Neural progenitor cell (in vitro differentiated cells): ENCODE measurements at regions not wholly inside any gene's neighbourhood (a gene's known extent, or its start where the extent isn't known, plus 50 kb on each side); places are given as distances from the start of the nearest gene placed in this dataset.
"Not testable (repeated sequence)": the region's sequence is repeated elsewhere in the genome, so short reads cannot be mapped to it uniquely, and the experiment has no call there.

Experiments
- DNase-seq: peaks from one replicate; pipeline ENCODE4 v3.0.0-alpha.2; 2016; ENCODE audit warnings: low spot score
- H2AFZ ChIP-seq: fragments of 200-600 bp; sonication (generic); replicated peaks from 2 replicates; pipeline ENCODE4 v1.6.1; 2016; ENCODE audit warnings: antibody characterized with exemption
- H3F3A ChIP-seq: fragments of 200-600 bp; sonication (generic); 2 replicates; pipeline ENCODE4 v1.6.1; 2016; ENCODE audit warnings: antibody characterized with exemption, low read depth
- H3K27ac ChIP-seq: fragments of 200-600 bp; sonication (generic); 2 replicates; pipeline ENCODE4 v1.5.1; 2016; ENCODE audit warnings: mild to moderate bottlenecking
- H3K27me3 ChIP-seq: fragments of 200-600 bp; sonication (generic); 2 replicates; pipeline ENCODE4 v1.6.1; 2016; ENCODE audit warnings: mild to moderate bottlenecking, moderate library complexity
- H3K36me3 ChIP-seq: fragments of 200-600 bp; sonication (generic); 2 replicates; pipeline ENCODE4 v1.5.1; 2016
- H3K4me1 ChIP-seq: fragments of 200-600 bp; sonication (generic); 2 replicates; pipeline ENCODE4 v1.6.1; 2016; ENCODE audit warnings: mixed run types
- H3K4me2 ChIP-seq: fragments of 200-600 bp; sonication (generic); 2 replicates; pipeline ENCODE4 v1.6.1; 2016
- H3K4me3 ChIP-seq: fragments of 200-600 bp; sonication (generic); 2 replicates; pipeline ENCODE4 v1.5.1; 2016
- H3K79me2 ChIP-seq: fragments of 200-600 bp; sonication (generic); 2 replicates; pipeline ENCODE4 v1.6.1; 2016; ENCODE audit warnings: low read depth
- H3K9ac ChIP-seq: fragments of 200-600 bp; sonication (generic); 2 replicates; pipeline ENCODE4 v1.6.1; 2016
- H3K9me3 ChIP-seq: fragments of 200-600 bp; sonication (generic); 2 replicates; pipeline ENCODE4 v1.5.1; 2016; ENCODE audit warnings: low read depth
- H4K20me1 ChIP-seq: fragments of 200-600 bp; sonication (generic); 2 replicates; pipeline ENCODE4 v1.6.1; 2016; ENCODE audit warnings: low read depth
- H3K27ac Mint-ChIP-seq: 3 replicates; pipeline ENCODE4 v1.8.0; 2021; ENCODE audit warnings: mixed read lengths
- H3K27me3 Mint-ChIP-seq: 2 replicates; pipeline ENCODE4 v1.8.0; 2022; ENCODE audit warnings: low read depth, mild to moderate bottlenecking, inconsistent platforms, moderate library complexity, mixed read lengths; ENCODE audit not compliant: insufficient read depth
- H3K36me3 Mint-ChIP-seq: 3 replicates; pipeline ENCODE4 v1.8.0; 2021; ENCODE audit warnings: mixed read lengths
- H3K4me1 Mint-ChIP-seq: 3 replicates; pipeline ENCODE4 v1.8.0; 2021; ENCODE audit warnings: mixed read lengths
- H3K4me3 Mint-ChIP-seq: 3 replicates; pipeline ENCODE4 v1.8.0; 2021; ENCODE audit warnings: mild to moderate bottlenecking, moderate library complexity, mixed read lengths
- H3K9me3 Mint-ChIP-seq: 3 replicates; pipeline ENCODE4 v1.8.0; 2020; ENCODE audit warnings: mixed read lengths
- CTCF ChIP-seq: fragments of 200-600 bp; sonication (generic); IDR thresholded peaks from 2 replicates; pipeline ENCODE4 v1.5.1; 2017; ENCODE audit warnings: antibody characterized with exemption, mild to moderate bottlenecking
- EZH2 ChIP-seq: fragments of 200-600 bp; sonication (generic); IDR thresholded peaks from 2 replicates; pipeline ENCODE4 v1.6.1; 2017; ENCODE audit warnings: antibody characterized with exemption, mild to moderate bottlenecking, moderate library complexity
- EZH2phosphoT487 ChIP-seq: fragments of 200-600 bp; sonication (generic); IDR thresholded peaks from 2 replicates; pipeline ENCODE4 v1.6.1; 2017; ENCODE audit warnings: antibody characterized with exemption

GRCh38 chr5:102154791-102155605, 141.1 kb downstream of the SLCO4C1 start:
- not testable (repeated sequence) for H3K9me3 Mint-ChIP-seq, H3K9me3 ChIP-seq, H3K4me2 ChIP-seq, H3K36me3 Mint-ChIP-seq, H3K27ac ChIP-seq, H3K79me2 ChIP-seq, H3K27me3 ChIP-seq, H4K20me1 ChIP-seq, H2AFZ ChIP-seq, H3K4me3 ChIP-seq, DNase-seq, H3K4me1 ChIP-seq, H3K9ac ChIP-seq, H3K27ac Mint-ChIP-seq, H3K4me1 Mint-ChIP-seq, H3F3A ChIP-seq, H3K36me3 ChIP-seq, H3K27me3 Mint-ChIP-seq, H3K4me3 Mint-ChIP-seq

- Mint-ChIP-seq H3K4me1 (no peaks in the 10 kb centered on the region), H3K4me3 (no peak overlapping the region), H3K27ac (no peak overlapping the region), H3K27me3 (no peaks in the 10 kb centered on the region), H3K36me3 (no peaks in the 10 kb centered on the region), H3K9me3 (peaks cover 6% of the 10 kb centered on the region)
- Histone ChIP-seq H3K36me3 (no peaks in the 10 kb centered on the region), H3K27me3 (no peaks in the 10 kb centered on the region), H3K4me2 (no peak overlapping the region), H3F3A (no peaks in the 10 kb centered on the region), H2AFZ (no peak overlapping the region), H3K4me3 (no peak overlapping the region), H3K9me3 (no peaks in the 10 kb centered on the region), H3K27ac (no peak overlapping the region), H3K79me2 (no peaks in the 10 kb centered on the region), H3K9ac (no peak overlapping the region), H3K4me1 (no peaks in the 10 kb centered on the region), H4K20me1 (no peaks in the 10 kb centered on the region)
- TF ChIP-seq EZH2phosphoT487 (no peak), CTCF (no peak), EZH2 (no peak)
- no peak for DNase-seq
Observed at GRCh38 chr5:102154291-102154690, 141.8 kb downstream of the SLCO4C1 start.

GRCh38 chr5:102153003-102153759, 142.9 kb downstream of the SLCO4C1 start:
- no peaks in the 10 kb centered on the region for H3K4me1 Mint-ChIP-seq
- DNase-seq: peak; percentile 61
- Histone ChIP-seq H3K9me3 (no peaks in the 10 kb centered on the region), H3K4me3 (no peak overlapping the region), H4K20me1 (no peaks in the 10 kb centered on the region), H2AFZ (peak overlapping the region; percentile 69), H3K4me1 (no peaks in the 10 kb centered on the region), H3F3A (no peaks in the 10 kb centered on the region), H3K79me2 (no peaks in the 10 kb centered on the region), H3K9ac (no peak overlapping the region), H3K27me3 (no peaks in the 10 kb centered on the region), H3K36me3 (no peaks in the 10 kb centered on the region), H3K27ac (no peak overlapping the region), H3K4me2 (no peak overlapping the region)
- TF ChIP-seq CTCF: peak; percentile 74
- TF ChIP-seq EZH2phosphoT487: no peak
- H3K27ac Mint-ChIP-seq: no peak overlapping the region
- H3K9me3 Mint-ChIP-seq: peaks cover 2% of the 10 kb centered on the region
- no peaks in the 10 kb centered on the region for H3K27me3 Mint-ChIP-seq
- no peaks in the 10 kb centered on the region for H3K36me3 Mint-ChIP-seq
- no peak overlapping the region for H3K4me3 Mint-ChIP-seq

- Mint-ChIP-seq H3K4me1 (no peaks in the 10 kb centered on the region), H3K36me3 (no peaks in the 10 kb centered on the region), H3K27ac (no peak overlapping the region), H3K27me3 (no peaks in the 10 kb centered on the region), H3K9me3 (no peaks in the 10 kb centered on the region), H3K4me3 (no peak overlapping the region)
- Histone ChIP-seq H3K9me3 (no peaks in the 10 kb centered on the region), H3K36me3 (no peaks in the 10 kb centered on the region), H3K4me1 (no peaks in the 10 kb centered on the region), H3F3A (no peaks in the 10 kb centered on the region), H3K9ac (no peak overlapping the region), H4K20me1 (no peaks in the 10 kb centered on the region), H3K4me3 (no peak overlapping the region), H2AFZ (no peak overlapping the region), H3K27ac (no peak overlapping the region), H3K79me2 (no peaks in the 10 kb centered on the region), H3K27me3 (no peaks in the 10 kb centered on the region), H3K4me2 (no peak overlapping the region)
- no peak for DNase-seq
- no peak for TF ChIP-seq CTCF
- TF ChIP-seq EZH2: no peak
- no peak for TF ChIP-seq EZH2phosphoT487
Observed at GRCh38 chr5:102139029-102139428, 157.1 kb downstream of the SLCO4C1 start.
